SK-N-MC (cell line): ENCODE measurements at regions not wholly inside any gene's neighbourhood (a gene's known extent, or its start where the extent isn't known, plus 50 kb on each side); places are given as distances from the start of the nearest gene placed in this dataset.

Experiments
- EZH2 ChIP-seq: fragments of 200-600 bp; sonication (generic); IDR thresholded peaks from one replicate; pipeline ENCODE4 v1.6.1; 2017; ENCODE audit warnings: antibody characterized with exemption
- POLR2AphosphoS5 ChIP-seq: IDR thresholded peaks from 2 replicates; pipeline ENCODE4 v1.6.1; 2012; ENCODE audit warnings: mild to moderate bottlenecking, low read depth, low read length, borderline replicate concordance

DNA sequence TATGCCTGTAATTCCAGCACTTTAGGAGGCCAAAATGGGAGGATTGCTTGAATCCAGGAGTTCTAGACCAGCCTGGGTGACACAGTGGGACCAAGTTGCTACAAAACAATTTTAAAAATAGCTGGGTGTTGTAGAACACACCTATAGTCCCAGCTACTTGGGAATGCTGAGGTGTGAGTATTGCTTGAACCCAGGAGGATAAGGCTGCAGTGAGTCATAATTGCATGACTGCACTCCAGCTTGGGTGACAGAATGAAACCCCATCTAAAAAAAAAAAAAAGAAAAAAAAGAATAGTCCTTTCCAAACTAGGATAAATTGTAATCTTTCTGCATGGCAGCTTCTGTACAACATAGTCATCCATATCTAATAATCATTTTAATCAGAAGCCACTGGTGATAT lies 270.1 kb upstream of the INTU start:
- TF ChIP-seq EZH2 (no peak), POLR2AphosphoS5 (no peak)
